BJ (cell line): ENCODE measurements at regions not wholly inside any gene's neighbourhood (a gene's known extent, or its start where the extent isn't known, plus 50 kb on each side); places are given as distances from the start of the nearest gene placed in this dataset.

Experiments used
- CTCF ChIA-PET: fragments of 350-600 bp; formaldehyde crosslinking; extraction: SDS; loops from one replicate; lab custom pipeline; 2021; ENCODE audit warnings: antibody characterized with exemption, inconsistent platforms; lab: Yijun Ruan, JAX
- POLR2A ChIA-PET: fragments of 300-600 bp; sonication (Branson Sonifier 250); formaldehyde crosslinking; extraction: SDS; loops from one replicate; lab custom pipeline; 2021; ENCODE audit warnings: antibody characterized with exemption; lab: Charles Lee
- DNase-seq: peaks from one replicate; pipeline ENCODE4 v3.0.0-alpha.2; 2011; ENCODE audit warnings: low read depth
- H3K27me3 ChIP-seq: 2 replicates; pipeline ENCODE4 v1.6.0; 2011; ENCODE audit warnings: low read length; ENCODE audit not compliant: control insufficient read depth, insufficient read depth
- H3K36me3 ChIP-seq: 2 replicates; pipeline ENCODE4 v1.5.1; 2011; ENCODE audit warnings: low read length; ENCODE audit not compliant: control insufficient read depth, insufficient read depth
- H3K4me3 ChIP-seq: 2 replicates; pipeline ENCODE4 v1.5.1; 2011; ENCODE audit warnings: low read depth, mild to moderate bottlenecking, control low read depth, low read length
- TF ChIP-seq, protein P1 (sequence below): IDR thresholded peaks from 2 replicates; pipeline ENCODE4 v1.5.1; 2011; ENCODE audit warnings: low read depth, mild to moderate bottlenecking, control low read depth, inconsistent platforms, low read length, moderate library complexity; ENCODE audit not compliant: insufficient read depth

- POLR2A ChIA-PET, result no interaction called here
- no peak overlapping the region for H3K4me3 ChIP-seq
- H3K36me3 ChIP-seq, result no peaks in the 10 kb centered on the region
- CTCF ChIA-PET, result interaction anchor here (0.5 kb wide), 2 partner anchors 10 to 34 kb away, joined by 3 to 4 read pairs; no protein-coding TSS in a partner anchor
- TF ChIP-seq, protein P1, sequence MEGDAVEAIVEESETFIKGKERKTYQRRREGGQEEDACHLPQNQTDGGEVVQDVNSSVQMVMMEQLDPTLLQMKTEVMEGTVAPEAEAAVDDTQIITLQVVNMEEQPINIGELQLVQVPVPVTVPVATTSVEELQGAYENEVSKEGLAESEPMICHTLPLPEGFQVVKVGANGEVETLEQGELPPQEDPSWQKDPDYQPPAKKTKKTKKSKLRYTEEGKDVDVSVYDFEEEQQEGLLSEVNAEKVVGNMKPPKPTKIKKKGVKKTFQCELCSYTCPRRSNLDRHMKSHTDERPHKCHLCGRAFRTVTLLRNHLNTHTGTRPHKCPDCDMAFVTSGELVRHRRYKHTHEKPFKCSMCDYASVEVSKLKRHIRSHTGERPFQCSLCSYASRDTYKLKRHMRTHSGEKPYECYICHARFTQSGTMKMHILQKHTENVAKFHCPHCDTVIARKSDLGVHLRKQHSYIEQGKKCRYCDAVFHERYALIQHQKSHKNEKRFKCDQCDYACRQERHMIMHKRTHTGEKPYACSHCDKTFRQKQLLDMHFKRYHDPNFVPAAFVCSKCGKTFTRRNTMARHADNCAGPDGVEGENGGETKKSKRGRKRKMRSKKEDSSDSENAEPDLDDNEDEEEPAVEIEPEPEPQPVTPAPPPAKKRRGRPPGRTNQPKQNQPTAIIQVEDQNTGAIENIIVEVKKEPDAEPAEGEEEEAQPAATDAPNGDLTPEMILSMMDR, result no peak
- H3K27me3 ChIP-seq, result no peaks in the 10 kb centered on the region
- no peak for DNase-seq
Observed at GRCh38 chr9:84499969-84500582, 159.5 kb upstream of the SLC28A3 start.

GRCh38 chr9:84500826-84501225 is 160.3 kb upstream of the SLC28A3 start:
- no peaks in the 10 kb centered on the region for H3K27me3 ChIP-seq
- no peak overlapping the region for H3K4me3 ChIP-seq
- no peaks in the 10 kb centered on the region for H3K36me3 ChIP-seq
- no peak for DNase-seq
- CTCF ChIA-PET, result no interaction called here
- POLR2A ChIA-PET, result no interaction called here
- TF ChIP-seq, protein P1, result no peak

GRCh38 chr9:84501587-84501986 is 161.0 kb upstream of the SLC28A3 start:
- H3K36me3 ChIP-seq, result no peaks in the 10 kb centered on the region
- ChIA-PET POLR2A (no interaction called here), CTCF (no interaction called here)
- H3K27me3 ChIP-seq, result no peaks in the 10 kb centered on the region
- TF ChIP-seq, protein P1, result no peak
- no peak overlapping the region for H3K4me3 ChIP-seq
- DNase-seq, result no peak

GRCh38 chr9:84502066-84502465 is 161.5 kb upstream of the SLC28A3 start:
- ChIA-PET CTCF (no interaction called here), POLR2A (no interaction called here)
- Histone ChIP-seq H3K4me3 (no peak overlapping the region), H3K27me3 (no peaks in the 10 kb centered on the region), H3K36me3 (no peaks in the 10 kb centered on the region)
- DNase-seq, result no peak
- TF ChIP-seq, protein P1, result no peak

DNA sequence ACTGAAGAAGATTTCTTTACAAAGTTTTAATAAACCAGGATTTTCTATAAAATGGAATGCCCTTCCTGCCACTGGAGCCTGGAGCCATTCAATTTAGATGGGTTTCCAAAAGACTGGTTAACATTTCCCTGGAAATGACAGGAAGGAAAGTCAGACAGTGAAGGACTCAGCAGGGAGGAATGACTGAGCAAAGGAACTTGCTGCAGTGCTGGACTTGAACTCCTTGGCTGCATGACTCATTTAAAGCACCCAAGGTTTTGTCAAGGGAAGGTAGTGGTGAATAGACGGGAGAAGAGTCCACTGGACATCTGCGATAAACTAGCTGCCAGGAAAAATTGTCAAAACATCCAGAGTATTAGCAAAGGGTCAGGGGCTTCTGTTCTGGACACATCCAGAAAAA is 163.8 kb upstream of the SLC28A3 start:
- Histone ChIP-seq H3K36me3 (no peaks in the 10 kb centered on the region), H3K4me3 (no peak overlapping the region), H3K27me3 (no peaks in the 10 kb centered on the region)
- CTCF ChIA-PET, result no interaction called here
- POLR2A ChIA-PET, result no interaction called here
- TF ChIP-seq, protein P1, result no peak
- no peak for DNase-seq
